ENCODE measurements at regions not wholly inside any gene's neighbourhood (a gene's known extent, or its start where the extent isn't known, plus 50 kb on each side); places are given as distances from the start of the nearest gene placed in this dataset.
"Not testable (repeated sequence)": the region's sequence is repeated elsewhere in the genome, so short reads cannot be mapped to it uniquely, and the experiment has no call there.

- Mint-ChIP-seq H3K4me1 (ENCODE audit: low read depth) (no peaks in the 10 kb centered on the region), H3K36me3 (ENCODE audit: insufficient read depth) (no peaks in the 10 kb centered on the region), H3K9me3 (ENCODE audit: low read depth) (peaks cover 5% of the 10 kb centered on the region), H3K27me3 (peaks cover 9% of the 10 kb centered on the region), H3K27ac (no peak overlapping the region), H3K4me3 (ENCODE audit: low read depth) (no peak overlapping the region)
- DNase-seq (ENCODE audit: low spot score, unreplicated experiment) = no peak
- no peak for TF ChIP-seq CTCF (IDR thresholded peaks at IDR 0.05; ENCODE audit: unreplicated experiment)
Measured at GRCh38 chr2:2777876-2778275, 446.8 kb upstream of the MYT1L start.

GRCh38 chr2:2777213-2777612 lies 446.1 kb upstream of the MYT1L start:
- no peak for DNase-seq (ENCODE audit: low spot score, unreplicated experiment)
- H3K36me3 Mint-ChIP-seq (ENCODE audit: insufficient read depth) = no peaks in the 10 kb centered on the region
- peaks cover 5% of the 10 kb centered on the region for H3K27me3 Mint-ChIP-seq
- H3K4me1 Mint-ChIP-seq (ENCODE audit: low read depth) = no peaks in the 10 kb centered on the region
- H3K9me3 Mint-ChIP-seq (ENCODE audit: low read depth) = peaks cover 5% of the 10 kb centered on the region
- no peak for TF ChIP-seq CTCF (IDR thresholded peaks at IDR 0.05; ENCODE audit: unreplicated experiment)
- no peak overlapping the region for H3K4me3 Mint-ChIP-seq (ENCODE audit: low read depth)
- H3K27ac Mint-ChIP-seq = no peak overlapping the region

GRCh38 chr2:2775018-2775417 lies 443.9 kb upstream of the MYT1L start:
- H3K4me1 Mint-ChIP-seq (ENCODE audit: low read depth) = no peaks in the 10 kb centered on the region
- DNase-seq (ENCODE audit: low spot score, unreplicated experiment) = no peak
- no peak overlapping the region for H3K4me3 Mint-ChIP-seq (ENCODE audit: low read depth)

GRCh38 chr2:2773692-2774091 lies 442.6 kb upstream of the MYT1L start:
- Mint-ChIP-seq H3K4me1 (ENCODE audit: low read depth) (no peaks in the 10 kb centered on the region), H3K9me3 (ENCODE audit: low read depth) (no peaks in the 10 kb centered on the region), H3K27me3 (peaks cover 4% of the 10 kb centered on the region)

More at GRCh38 chr2:2775018-2775417, 443.9 kb upstream of the MYT1L start:
- Mint-ChIP-seq H3K27me3 (peaks cover 4% of the 10 kb centered on the region), H3K36me3 (ENCODE audit: insufficient read depth) (no peaks in the 10 kb centered on the region), H3K9me3 (ENCODE audit: low read depth) (peaks cover 4% of the 10 kb centered on the region), H3K27ac (no peak overlapping the region)
- TF ChIP-seq CTCF (IDR thresholded peaks at IDR 0.05; ENCODE audit: unreplicated experiment) = no peak

GRCh38 chr2:2773080-2773479 lies 442.0 kb upstream of the MYT1L start:
- not testable (repeated sequence) for DNase-seq (ENCODE audit: low spot score, unreplicated experiment); H3K36me3 Mint-ChIP-seq (ENCODE audit: insufficient read depth); H3K27ac Mint-ChIP-seq; H3K4me3 Mint-ChIP-seq (ENCODE audit: low read depth); H3K4me1 Mint-ChIP-seq (ENCODE audit: low read depth); H3K9me3 Mint-ChIP-seq (ENCODE audit: low read depth); H3K27me3 Mint-ChIP-seq

More at GRCh38 chr2:2773692-2774091, 442.6 kb upstream of the MYT1L start:
- no peak overlapping the region for H3K4me3 Mint-ChIP-seq (ENCODE audit: low read depth)
- no peak for TF ChIP-seq CTCF (IDR thresholded peaks at IDR 0.05; ENCODE audit: unreplicated experiment)
- H3K27ac Mint-ChIP-seq = no peak overlapping the region
- no peaks in the 10 kb centered on the region for H3K36me3 Mint-ChIP-seq (ENCODE audit: insufficient read depth)
- no peak for DNase-seq (ENCODE audit: low spot score, unreplicated experiment)

GRCh38 chr2:2771721-2772411 lies 440.8 kb upstream of the MYT1L start:
- no peak for DNase-seq (ENCODE audit: low spot score, unreplicated experiment)
- H3K36me3 Mint-ChIP-seq (ENCODE audit: insufficient read depth) = no peaks in the 10 kb centered on the region
- no peaks in the 10 kb centered on the region for H3K9me3 Mint-ChIP-seq (ENCODE audit: low read depth)
- no peak for TF ChIP-seq CTCF (IDR thresholded peaks at IDR 0.05; ENCODE audit: unreplicated experiment)
- H3K27me3 Mint-ChIP-seq = peaks cover 4% of the 10 kb centered on the region
- no peak overlapping the region for H3K27ac Mint-ChIP-seq
- no peaks in the 10 kb centered on the region for H3K4me1 Mint-ChIP-seq (ENCODE audit: low read depth)
- H3K4me3 Mint-ChIP-seq (ENCODE audit: low read depth) = no peak overlapping the region

All from progenitor cell of endocrine pancreas (in vitro differentiated cells).